SU-DHL-6 (cell line): ENCODE measurements at regions not wholly inside any gene's neighbourhood (a gene's known extent, or its start where the extent isn't known, plus 50 kb on each side); places are given as distances from the start of the nearest gene placed in this dataset.

Source experiments
- H2AFZ ChIP-seq: fragments of 200-600 bp; sonication (generic); 2 replicates; pipeline ENCODE4 v1.6.1; 2014; ENCODE audit warnings: low read depth, mild to moderate bottlenecking, moderate library complexity, mixed read lengths, antibody characterized with exemption, low read length; ENCODE audit not compliant: severe bottlenecking
- H3F3A ChIP-seq: fragments of 200-600 bp; shearing (Covaris generic); 2 replicates; pipeline ENCODE4 v1.6.0; 2016; ENCODE audit warnings: antibody characterized with exemption, mild to moderate bottlenecking; ENCODE audit not compliant: insufficient read depth
- H3K27ac ChIP-seq: fragments of 200-600 bp; sonication (generic); 2 replicates; pipeline ENCODE4 v1.5.1; 2016; ENCODE audit warnings: low read depth, mild to moderate bottlenecking, low read length, moderate library complexity, mixed read lengths
- H3K27me3 ChIP-seq: fragments of 200-600 bp; sonication (generic), shearing (Covaris generic); 2 replicates; pipeline ENCODE4 v1.6.0; 2014; ENCODE audit warnings: mild to moderate bottlenecking, low read length
- H3K36me3 ChIP-seq: fragments of 200-600 bp; sonication (generic); 2 replicates; pipeline ENCODE4 v1.6.1; 2014; ENCODE audit warnings: mild to moderate bottlenecking, low read length, mixed read lengths
- H3K4me2 ChIP-seq: fragments of 300-600, 200-600 bp; shearing (Covaris generic), sonication (generic); 2 replicates; pipeline ENCODE4 v1.6.0; 2014; ENCODE audit warnings: low read length, low read depth, mild to moderate bottlenecking; ENCODE audit not compliant: poor library complexity, severe bottlenecking
- H3K4me3 ChIP-seq: fragments of 200-600 bp; sonication (generic); 2 replicates; pipeline ENCODE4 v1.5.1; 2014; ENCODE audit warnings: antibody characterized with exemption, low read length, mild to moderate bottlenecking, mixed read lengths; ENCODE audit not compliant: insufficient read depth, poor library complexity, severe bottlenecking
- H3K79me2 ChIP-seq: fragments of 200-600 bp; sonication (generic); 2 replicates; pipeline ENCODE4 v1.6.1; 2014; ENCODE audit warnings: mild to moderate bottlenecking, low read length, moderate library complexity; ENCODE audit not compliant: insufficient read depth
- H3K9ac ChIP-seq: fragments of 200-600 bp; sonication (generic); 2 replicates; pipeline ENCODE4 v1.7.0; 2014; ENCODE audit warnings: mild to moderate bottlenecking, low read length
- H3K9me2 ChIP-seq: fragments of 200-600 bp; sonication (generic); replicated peaks from 2 replicates; pipeline ENCODE4 v1.6.1; 2014; ENCODE audit warnings: low read length; ENCODE audit not compliant: insufficient read depth
- H3K9me3 ChIP-seq: fragments of 200-600 bp; sonication (generic); 2 replicates; pipeline ENCODE4 v1.6.1; 2014; ENCODE audit warnings: low read length, mixed read lengths; ENCODE audit not compliant: insufficient read depth
- H4K20me1 ChIP-seq: fragments of 200-600 bp; sonication (generic); 2 replicates; pipeline ENCODE4 v1.6.1; 2014; ENCODE audit warnings: low read depth, mild to moderate bottlenecking, antibody characterized with exemption, low read length, moderate library complexity, mixed read lengths
- CTCF ChIP-seq: fragments of 200-600 bp; sonication (generic); IDR thresholded peaks from one replicate; pipeline ENCODE4 v1.5.1; 2017; ENCODE audit warnings: antibody characterized with exemption, mild to moderate bottlenecking, low read length, moderate library complexity; ENCODE audit not compliant: insufficient read depth, poor library complexity, severe bottlenecking
- EZH2phosphoT487 ChIP-seq: fragments of 200-600 bp; sonication (generic), shearing (Covaris generic); conservative IDR thresholded peaks from 2 replicates; pipeline ENCODE4 v1.6.1; 2018; ENCODE audit warnings: mild to moderate bottlenecking, antibody characterized with exemption, low read length, moderate library complexity, mixed read lengths

GRCh38 chr3:41053220-41053619 is 146.1 kb upstream of the CTNNB1 start:
- Histone ChIP-seq H3K9ac (no peak overlapping the region), H3K27ac (no peak overlapping the region), H3K9me2 (no peaks in the 10 kb centered on the region), H3K4me2 (no peak overlapping the region), H3K79me2 (no peaks in the 10 kb centered on the region), H2AFZ (no peak overlapping the region), H3K9me3 (no peaks in the 10 kb centered on the region), H3F3A (no peaks in the 10 kb centered on the region), H4K20me1 (no peaks in the 10 kb centered on the region), H3K4me3 (no peak overlapping the region), H3K36me3 (no peaks in the 10 kb centered on the region), H3K27me3 (no peaks in the 10 kb centered on the region)
- TF ChIP-seq CTCF (no peak), EZH2phosphoT487 (no peak)

- Histone ChIP-seq H3K36me3 (no peaks in the 10 kb centered on the region), H2AFZ (no peak overlapping the region), H3K4me2 (no peak overlapping the region), H4K20me1 (no peaks in the 10 kb centered on the region), H3K27me3 (no peaks in the 10 kb centered on the region), H3K79me2 (no peaks in the 10 kb centered on the region), H3K4me3 (no peak overlapping the region), H3K27ac (no peak overlapping the region), H3K9me2 (no peaks in the 10 kb centered on the region), H3F3A (no peaks in the 10 kb centered on the region), H3K9me3 (no peaks in the 10 kb centered on the region), H3K9ac (no peak overlapping the region)
- TF ChIP-seq CTCF = no peak
Measured at GRCh38 chr3:41060106-41060505, 139.2 kb upstream of the CTNNB1 start.

GRCh38 chr3:41064070-41064469 is 135.2 kb upstream of the CTNNB1 start:
- Histone ChIP-seq H3K27ac (no peak overlapping the region), H2AFZ (no peak overlapping the region), H3K4me3 (no peak overlapping the region), H3K9ac (no peak overlapping the region), H4K20me1 (no peaks in the 10 kb centered on the region), H3K9me3 (no peaks in the 10 kb centered on the region), H3K4me2 (no peak overlapping the region), H3K79me2 (no peaks in the 10 kb centered on the region), H3K27me3 (no peaks in the 10 kb centered on the region), H3F3A (no peaks in the 10 kb centered on the region), H3K36me3 (no peaks in the 10 kb centered on the region), H3K9me2 (no peaks in the 10 kb centered on the region)
- TF ChIP-seq CTCF (no peak), EZH2phosphoT487 (no peak)

- Histone ChIP-seq H3K36me3 (no peaks in the 10 kb centered on the region), H3K9me3 (no peaks in the 10 kb centered on the region), H3F3A (no peaks in the 10 kb centered on the region), H3K4me2 (no peak overlapping the region), H3K79me2 (no peaks in the 10 kb centered on the region), H3K9me2 (no peaks in the 10 kb centered on the region), H3K9ac (no peak overlapping the region), H3K27me3 (no peaks in the 10 kb centered on the region), H2AFZ (no peak overlapping the region), H4K20me1 (no peaks in the 10 kb centered on the region), H3K27ac (no peak overlapping the region), H3K4me3 (no peak overlapping the region)
- no peak for TF ChIP-seq CTCF
- TF ChIP-seq EZH2phosphoT487 = no peak
Measured at GRCh38 chr3:41064526-41064925, 134.8 kb upstream of the CTNNB1 start.
